Inferior parietal cortex (tissue), 1 donor: ENCODE measurements at regions not wholly inside any gene's neighbourhood (a gene's known extent, or its start where the extent isn't known, plus 50 kb on each side); places are given as distances from the start of the nearest gene placed in this dataset.

Experiments used
- DNase-seq: peaks from one replicate; pipeline ENCODE4 v3.0.0-alpha.2; 2016; ENCODE audit errors: extremely low spot score

DNA sequence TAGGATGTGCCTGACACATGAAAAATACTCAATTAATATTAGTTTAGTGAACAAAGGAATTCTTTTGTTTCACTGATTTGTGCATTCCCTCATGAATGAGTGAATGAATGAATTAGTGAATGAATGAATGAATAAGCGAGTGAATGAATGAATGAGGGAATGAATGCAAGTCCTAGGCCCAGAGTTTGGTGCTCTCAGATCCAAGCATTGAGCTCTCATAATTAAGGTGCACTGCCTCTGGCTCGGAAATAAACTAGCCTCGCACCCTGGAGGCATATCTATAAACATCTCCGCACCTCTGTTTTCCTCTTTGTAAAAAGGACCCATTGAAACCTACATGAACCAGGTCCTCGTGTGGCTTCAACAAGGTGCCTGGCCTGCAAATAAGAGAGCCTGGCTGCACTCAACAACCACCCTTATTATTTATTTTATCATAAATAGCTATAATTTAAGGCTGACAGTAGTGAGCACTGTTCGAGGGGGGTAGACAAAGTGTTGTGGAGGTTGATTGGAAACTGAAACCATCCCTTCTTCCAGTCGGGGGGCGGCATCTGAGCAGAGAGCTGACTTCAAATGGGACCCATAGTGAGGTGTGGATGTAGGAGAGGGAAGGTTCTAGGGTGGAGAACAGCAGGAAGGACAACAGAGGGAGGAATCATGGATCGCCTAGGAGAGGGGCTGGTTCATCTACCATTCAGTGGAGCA lies 316.8 kb downstream of the BCL11B start:
- no peak for DNase-seq

DNA sequence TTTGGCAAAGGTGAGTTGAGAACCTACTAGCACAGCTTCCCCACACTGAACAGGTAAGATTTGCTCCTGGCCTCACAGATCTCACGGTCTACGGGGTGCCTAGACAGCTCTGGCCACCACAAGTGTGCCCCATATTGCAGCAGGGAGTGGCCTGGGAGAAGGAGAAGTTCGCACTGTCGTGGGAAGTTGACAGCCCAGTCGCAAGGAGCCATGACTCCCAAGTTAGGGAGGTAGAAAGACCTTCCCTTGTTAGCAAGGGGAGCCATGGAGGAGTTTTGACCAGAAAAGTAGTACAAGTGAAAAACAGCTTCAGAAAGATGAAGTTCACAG lies 316.3 kb downstream of the BCL11B start:
- no peak for DNase-seq

DNA sequence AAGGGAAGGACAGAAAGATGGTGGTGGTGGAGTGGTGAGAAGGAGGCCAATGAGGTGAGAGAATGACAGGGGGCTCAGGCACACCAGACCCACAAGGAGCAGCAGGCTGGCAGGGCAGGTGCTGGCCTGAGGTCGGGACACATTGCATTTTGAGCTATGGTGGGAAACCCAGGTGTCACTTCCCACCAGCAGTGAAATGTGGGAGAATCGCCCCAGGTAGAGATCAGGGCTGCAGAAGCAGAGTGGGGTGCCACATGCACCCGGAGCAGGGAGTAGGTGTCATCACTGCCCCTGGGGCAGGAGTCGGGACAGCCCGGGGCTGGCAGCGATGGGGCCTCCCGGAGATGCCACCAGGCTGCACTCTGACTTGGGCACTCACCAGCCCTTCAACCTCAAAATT lies 315.8 kb downstream of the BCL11B start:
- no peak for DNase-seq

DNA sequence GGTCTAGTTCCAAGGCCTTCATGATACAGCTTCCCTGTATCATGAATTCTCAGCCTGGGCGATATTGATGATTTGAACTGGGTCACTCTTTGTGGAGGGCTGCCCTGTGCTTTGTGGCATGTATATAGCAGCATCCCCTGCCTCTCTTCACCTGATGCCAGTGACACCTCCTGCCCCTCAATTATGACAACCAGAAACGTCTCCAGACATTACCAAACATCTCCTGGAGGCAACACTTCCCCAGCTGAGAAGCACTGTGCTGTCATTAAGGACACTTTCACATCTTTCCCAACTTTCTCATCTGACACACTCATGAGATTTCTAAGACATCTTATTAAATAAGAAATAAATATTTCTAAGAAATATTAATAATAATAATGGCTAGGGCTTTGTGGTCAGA lies 315.3 kb downstream of the BCL11B start:
- no peak for DNase-seq

DNA sequence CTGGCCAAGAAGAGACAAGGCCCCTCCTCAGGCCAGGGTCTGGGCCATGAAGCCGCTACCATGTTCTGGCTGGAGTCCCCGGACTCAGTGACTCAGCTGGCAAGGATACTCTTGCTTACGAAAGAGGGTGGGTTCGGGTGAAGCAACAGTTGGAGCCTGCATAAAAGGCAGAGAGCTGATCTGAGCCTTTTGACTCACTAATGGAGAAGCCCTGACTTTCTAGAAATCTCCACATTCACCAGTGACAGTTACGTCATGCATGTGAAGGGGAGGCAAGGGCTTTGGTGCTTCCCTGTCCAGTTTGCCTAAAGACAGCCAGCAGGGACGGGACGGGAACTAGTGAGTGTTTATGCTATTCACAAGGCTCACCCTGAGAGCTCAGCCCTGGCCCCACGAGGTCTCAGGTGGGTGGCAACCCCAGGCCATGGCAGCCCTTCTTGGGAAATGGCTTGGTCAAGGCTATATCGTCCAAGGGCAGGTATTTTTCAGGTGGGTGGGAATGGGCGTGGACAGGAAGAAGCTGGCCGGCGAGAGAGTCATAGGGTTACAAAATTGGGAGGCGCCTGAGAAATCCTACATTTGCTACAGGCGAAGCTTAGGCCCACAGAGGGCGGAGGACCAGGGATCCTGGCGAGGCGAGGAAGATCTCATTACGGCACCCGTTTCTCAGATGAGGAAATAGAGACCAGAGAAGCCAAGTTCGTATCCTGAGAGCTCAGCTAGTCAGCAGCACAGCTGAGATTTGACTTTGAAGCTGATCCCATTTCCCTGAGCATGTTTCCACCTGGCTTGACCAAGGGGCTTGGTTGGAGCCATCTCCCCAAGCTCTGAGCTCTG lies 314.6 kb downstream of the BCL11B start:
- DNase-seq: no peak

DNA sequence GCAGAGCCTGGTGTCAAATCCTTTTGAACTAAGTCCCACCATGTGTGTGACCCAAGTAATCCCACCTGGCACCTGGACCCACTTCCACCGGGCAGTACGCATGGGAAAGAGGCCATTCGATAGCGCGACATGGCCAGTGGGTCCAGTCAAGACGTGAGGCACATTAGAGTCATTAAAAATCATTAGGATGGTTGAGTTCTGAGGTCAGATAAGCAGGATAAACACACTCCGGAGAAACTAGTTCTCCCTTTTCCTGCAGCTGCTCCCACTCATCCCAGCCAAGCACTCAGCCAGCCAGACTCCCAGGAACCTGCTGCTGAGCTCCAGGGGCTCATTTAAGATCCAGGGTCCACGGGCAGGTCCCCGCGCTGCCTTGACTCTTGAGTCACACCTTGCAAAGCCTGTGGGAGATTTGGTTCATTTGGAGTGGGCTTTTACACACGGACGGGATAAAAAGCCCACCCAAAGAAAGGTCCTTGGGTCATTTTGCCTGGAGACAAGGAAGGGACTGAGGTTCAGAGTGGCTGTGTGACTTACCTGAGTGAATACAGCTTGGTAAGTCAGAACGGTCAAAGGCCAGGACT lies 313.9 kb downstream of the BCL11B start:
- DNase-seq: no peak

DNA sequence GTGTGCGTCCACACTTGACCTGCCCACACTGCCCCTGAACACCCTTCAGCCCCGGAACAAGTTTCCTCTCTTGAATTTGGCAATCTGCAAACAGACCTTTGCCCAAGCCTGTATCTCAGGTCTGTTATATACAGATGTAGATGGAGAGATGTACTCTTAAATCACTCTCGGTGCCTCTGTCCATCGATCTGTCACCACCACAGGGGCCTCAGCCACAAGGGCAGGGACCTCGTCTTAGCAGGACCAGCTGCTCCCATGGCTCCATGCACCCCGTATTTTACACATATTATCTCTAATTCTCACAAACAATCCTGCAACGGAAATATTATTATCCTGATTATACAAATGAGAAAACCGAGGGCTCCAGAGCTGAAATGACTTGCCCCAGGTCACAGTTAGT lies 313.4 kb downstream of the BCL11B start:
- no peak for DNase-seq

DNA sequence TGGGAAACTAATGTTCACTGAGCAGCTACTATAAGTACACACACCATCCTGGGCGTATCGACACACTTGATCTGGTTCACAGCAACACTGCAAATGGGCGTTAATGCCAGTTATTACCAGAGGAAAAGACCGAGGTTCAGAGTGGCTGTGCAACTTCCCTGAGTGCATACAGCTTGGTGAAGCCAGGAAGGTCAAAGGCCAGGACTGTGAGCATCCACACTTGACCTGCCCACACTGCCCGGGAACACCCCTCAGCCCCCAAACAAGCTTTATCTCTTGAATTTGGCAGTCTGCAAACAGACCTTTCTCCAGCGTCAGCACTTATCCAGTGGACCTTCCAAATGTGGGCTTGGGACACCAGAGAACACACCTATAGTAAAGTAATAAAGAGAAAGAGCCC lies 312.6 kb downstream of the BCL11B start:
- DNase-seq: no peak

DNA sequence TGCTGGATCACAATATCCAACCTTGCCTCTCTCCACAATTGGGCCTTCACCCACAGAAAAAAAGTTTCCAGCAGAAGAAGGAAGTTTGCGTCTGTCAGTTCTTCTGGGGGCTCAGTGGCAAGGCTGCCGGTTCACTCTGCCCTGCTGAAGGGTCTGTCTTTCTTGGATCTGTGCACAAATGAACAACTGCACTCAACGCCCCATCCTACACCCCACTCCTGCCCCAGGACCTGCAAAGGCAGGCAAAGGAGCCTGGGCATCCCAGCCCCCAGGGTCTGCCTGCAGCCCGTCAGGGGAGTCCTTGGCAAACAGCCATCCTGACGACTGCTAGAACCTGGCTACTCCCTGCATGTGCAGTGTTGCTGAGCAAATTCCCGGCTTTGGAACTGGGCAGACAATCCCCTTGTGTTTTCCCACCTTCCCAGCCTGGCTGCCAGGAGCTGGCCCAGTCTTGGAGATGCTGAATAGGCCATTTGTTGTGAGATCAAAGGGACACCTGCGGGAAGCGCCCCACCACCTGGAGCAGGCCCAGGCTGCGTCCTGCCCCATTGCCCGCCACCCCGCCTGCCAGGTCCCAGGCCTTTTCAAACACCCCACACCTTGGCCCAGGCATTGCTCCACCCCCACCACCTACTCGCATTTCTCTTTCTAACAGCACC lies 311.9 kb downstream of the BCL11B start:
- DNase-seq: no peak

DNA sequence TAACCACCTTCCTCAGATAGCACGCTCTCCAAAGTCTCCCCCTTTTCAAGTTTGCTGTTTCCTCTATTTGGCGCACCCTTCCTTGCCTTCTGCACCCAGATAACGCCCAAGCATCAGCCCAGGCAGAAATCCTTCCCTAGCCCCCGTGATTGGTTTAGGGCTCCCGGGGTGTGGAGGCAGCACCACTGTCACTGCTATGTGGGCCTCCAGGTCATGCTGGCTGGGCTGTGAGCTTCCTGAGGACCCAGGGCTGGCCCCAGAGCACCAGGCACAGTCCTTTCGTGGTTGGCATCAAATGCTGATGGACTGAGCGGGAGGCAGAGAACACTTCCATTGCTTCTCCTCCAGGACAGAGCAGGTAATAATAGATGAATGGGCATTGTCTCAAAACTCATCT lies 311.4 kb downstream of the BCL11B start:
- no peak for DNase-seq

DNA sequence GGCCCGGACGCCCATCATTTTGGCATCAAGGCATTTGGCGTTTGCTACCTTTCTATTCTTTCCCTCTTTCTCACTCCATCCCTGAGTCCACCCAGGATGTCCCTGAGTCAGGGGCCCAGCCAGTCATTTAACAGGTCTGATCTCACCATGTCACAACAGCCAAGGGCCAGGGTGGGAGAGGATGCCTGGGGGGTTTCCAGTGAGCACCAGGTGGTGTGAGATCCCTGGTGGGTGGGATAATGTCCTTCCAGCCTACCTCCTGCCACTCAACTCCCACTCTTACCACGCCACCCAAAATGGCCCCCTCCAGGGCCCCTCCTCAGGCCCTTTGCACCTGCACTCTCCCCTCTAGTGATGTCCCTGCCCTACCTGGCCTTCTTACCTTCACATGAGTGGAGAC lies 310.8 kb downstream of the BCL11B start:
- no peak for DNase-seq

DNA sequence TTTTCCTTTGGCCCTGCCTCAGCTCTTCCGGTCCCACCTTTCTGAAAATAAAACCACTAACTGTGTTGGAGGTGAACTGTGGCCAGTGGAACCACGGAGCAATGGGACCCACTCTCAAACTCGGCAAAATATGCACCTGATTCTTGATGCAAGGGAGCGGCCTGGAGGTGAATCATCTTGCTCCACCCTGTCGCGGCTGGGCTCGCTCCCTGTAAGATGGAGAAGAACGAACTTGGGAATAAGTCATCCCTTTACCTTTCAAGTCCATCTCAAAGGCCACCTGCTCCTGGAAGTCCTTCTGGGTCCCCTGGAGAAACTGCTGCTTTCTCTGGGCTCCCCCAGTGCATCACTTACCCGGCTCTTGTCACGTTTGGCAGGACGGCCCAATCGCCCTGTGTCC lies 309.9 kb downstream of the BCL11B start:
- no peak for DNase-seq

DNA sequence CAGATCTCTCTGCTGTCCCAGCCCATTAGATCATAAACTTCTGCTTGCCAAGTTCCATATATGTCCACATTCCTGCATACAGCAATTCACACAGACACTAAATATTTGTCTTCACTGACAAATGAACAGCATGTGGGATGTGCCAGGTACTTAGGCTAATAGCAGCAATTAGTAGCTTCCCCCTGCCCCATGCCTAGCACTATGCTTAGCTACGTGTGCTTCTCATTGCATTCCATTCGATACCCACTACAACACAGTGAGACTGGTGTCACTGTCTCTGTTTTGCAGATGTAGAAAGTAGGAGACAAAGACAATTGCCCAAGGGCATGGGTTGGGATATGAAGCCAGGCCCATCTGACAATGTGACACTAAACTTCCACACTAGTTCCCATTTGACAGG lies 308.4 kb downstream of the BCL11B start:
- no peak for DNase-seq

DNA sequence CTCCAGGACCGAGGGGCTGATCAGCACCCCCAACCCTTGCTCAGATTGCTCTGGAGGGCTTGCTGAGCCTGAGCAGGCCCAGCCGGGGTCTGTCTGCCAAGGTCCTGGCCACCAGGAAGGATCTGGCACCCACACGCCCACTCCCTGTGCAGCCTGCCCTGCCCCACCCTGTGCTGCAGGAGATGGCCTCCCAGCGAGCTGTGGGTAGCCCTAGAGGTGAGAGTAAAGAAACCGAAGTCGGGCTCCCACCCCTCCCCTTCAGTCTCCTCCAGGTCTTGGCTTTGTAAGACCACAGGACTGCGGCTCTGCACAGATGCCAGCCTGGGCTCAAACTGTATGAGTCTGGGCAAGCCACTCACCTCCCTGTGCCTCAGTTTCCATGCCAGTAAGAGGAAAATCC lies 307.8 kb downstream of the BCL11B start:
- no peak for DNase-seq

DNA sequence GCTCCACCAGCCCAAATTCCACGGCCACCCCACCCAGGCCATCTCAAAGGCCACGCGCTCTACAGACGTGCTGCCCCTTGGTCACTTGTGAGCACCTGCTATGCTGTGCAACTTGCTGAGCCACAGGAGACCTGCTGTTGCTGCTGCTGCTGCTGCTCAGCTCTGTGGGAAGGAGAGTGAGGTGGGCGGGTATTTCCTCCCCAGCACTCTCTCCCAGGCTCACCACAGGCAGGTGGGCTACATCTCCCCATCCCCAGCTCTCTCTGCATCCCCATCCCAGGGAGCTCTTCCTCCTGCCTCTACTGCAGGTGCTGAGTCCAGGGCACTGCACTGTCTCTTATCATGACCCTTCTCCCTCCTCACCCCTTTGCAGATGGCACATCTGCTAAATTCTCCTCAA lies 306.9 kb downstream of the BCL11B start:
- no peak for DNase-seq

DNA sequence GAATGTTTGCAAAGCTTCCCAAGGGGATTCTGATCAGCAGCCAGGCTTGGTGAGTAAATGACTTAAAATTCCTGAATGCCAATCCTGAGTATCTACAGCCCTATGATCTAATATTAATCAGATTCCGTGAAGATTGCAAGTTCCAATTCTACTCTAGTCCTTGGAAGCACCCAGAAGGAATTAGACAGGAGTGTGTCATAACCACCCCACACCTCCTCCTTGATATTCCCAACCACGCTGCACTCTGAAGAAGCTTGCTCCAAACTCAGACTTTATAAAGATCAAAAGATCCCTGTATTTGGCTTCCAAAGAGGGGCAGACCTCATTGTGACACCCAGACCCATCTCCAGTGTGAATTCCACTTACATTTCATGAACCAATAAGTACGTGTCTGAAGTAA lies 306.0 kb downstream of the BCL11B start:
- DNase-seq: no peak

DNA sequence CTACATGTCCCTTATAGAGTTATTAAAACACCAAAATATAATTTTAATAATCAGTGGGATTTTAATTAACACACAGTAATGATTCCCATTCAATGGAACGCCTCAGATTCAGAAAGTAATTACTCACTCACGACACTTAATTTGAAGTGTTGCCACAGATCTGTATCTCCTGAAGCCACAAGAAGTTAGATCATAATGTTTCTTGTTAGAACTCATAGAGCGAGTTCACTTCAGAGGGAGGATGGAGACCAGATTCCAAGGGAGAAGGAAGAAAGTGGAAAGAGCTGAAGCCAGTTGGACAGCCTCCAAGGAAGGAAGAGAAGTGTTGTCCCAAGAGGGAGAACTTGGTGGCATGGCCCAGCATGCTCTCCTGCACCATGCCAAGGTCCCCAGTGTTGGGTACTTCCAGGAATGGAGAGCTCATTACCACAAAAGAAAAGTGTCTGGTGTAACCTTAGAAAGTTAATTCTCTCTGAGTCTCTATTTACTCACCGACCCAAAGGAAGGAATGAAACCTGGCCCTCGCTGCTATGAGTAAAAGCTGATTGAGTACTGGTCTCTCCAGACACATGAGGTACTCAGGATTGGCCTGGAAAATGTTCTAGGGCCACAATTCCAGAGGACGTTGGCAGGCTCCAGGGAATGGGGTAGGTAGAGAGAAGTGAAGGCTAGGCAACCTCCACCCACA lies 305.4 kb downstream of the BCL11B start:
- DNase-seq: no peak

DNA sequence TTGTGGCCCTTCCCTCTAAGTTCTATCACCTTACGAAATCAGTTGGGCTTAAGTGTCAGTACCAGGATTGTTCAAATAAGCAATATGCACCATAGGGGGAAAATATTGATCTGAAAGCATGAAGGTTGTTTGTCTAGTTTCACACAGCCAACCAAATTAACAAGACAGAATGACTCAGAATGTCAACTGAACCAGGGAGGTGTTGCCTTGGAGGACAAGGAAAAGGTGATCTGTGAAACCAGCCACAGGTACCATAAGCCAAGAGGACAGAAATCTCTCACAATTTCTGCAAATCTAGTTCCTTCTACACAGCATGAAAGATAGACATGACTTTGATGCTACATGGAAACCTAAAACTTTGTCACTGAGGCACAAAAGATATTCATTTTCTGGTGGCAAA lies 297.9 kb downstream of the BCL11B start:
- no peak for DNase-seq

DNA sequence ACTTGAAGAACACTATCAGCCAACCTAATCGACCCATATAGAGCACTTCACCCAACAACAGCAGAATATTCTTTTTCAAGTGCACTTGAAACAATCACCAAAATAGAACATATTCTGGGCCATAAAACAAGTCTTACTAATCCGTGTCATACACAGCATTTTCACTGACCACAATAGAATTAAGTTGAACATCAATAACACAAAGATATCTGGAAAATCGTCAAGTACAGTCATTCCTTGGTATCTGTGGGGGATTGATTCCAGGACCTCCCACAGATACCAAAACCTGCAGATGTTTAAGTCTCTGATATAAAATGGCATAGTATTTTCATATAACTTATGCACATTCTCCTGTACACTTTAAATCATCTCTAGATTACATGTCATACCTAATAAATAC lies 295.7 kb downstream of the BCL11B start:
- DNase-seq: no peak

DNA sequence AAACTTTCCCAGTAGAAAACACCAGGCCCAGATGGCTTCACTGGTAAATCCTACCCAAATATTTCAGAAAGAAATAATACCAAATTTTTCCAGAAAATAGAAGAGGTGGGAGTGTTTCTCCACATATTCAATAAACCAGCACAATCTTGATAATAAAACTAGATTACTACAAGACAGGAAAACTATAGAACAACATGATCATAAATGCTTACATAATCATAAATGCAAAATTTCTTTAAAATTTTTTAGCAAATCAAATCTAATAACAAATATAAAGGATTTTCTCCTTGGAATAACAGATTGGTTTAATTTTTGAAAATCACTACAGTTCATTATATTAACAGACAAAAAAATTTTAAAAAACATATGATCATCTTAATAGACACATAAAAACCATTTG lies 294.5 kb downstream of the BCL11B start:
- no peak for DNase-seq

DNA sequence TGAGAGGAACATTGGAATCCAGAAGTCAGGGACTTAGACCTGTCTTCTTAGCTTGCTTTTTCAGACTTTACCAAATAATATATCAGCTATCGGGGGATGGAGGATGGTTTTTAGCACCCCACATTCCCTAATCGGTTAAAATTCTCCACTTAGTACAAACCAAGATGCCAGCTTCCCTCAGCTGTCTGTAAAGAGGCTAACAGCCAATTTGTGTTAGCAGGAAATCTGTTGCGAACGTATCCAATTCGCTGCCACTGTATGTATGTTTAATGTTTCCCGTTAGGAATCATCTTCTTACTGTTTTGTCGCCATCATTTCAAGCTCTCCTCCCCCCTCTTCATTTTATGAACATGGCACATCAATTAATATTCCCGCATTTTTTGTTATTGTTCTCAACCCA lies 289.0 kb downstream of the BCL11B start:
- DNase-seq: no peak

DNA sequence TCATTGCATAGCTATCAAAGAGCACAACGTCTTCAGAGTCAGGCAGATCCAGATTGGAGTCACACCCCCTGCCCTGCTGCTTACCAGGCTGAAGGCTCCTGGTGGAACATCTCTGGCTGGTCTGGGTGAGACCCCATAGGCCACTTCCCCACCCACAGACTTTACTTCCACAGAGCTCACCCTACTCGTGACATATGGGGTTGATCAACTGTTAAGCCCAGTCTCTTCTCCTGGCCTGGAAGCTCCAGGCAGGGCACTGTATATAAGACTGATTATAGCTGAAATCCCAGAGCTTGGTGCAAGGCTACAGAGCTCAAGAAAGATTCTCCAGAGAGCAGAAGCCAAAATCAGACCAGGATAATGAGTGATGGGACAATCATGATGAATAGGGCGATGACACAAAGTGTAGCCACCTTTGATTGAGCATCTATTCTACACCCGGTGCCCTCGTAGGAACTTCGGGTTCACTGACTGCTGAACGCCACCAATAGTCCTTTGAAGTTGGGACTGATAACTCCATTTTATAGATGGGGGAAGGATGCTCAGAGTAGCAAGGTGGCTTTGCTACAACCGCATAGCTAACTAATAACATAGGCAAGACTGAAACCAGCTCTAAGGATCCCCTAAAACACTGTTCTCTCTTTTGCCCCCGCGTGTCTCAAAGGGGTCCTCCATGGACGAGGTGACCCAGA lies 287.8 kb downstream of the BCL11B start:
- no peak for DNase-seq
